Neural progenitor cell (in vitro differentiated cells): ENCODE measurements at regions not wholly inside any gene's neighbourhood (a gene's known extent, or its start where the extent isn't known, plus 50 kb on each side); places are given as distances from the start of the nearest gene placed in this dataset.
"Not testable (repeated sequence)": the region's sequence is repeated elsewhere in the genome, so short reads cannot be mapped to it uniquely, and the experiment has no call there.

ENCODE experiments used
- EZH2 ChIP-seq: fragments of 200-600 bp; sonication (generic); IDR thresholded peaks from 2 replicates; pipeline ENCODE4 v1.6.1; 2017; ENCODE audit warnings: antibody characterized with exemption, mild to moderate bottlenecking, moderate library complexity
- EZH2phosphoT487 ChIP-seq: fragments of 200-600 bp; sonication (generic); IDR thresholded peaks from 2 replicates; pipeline ENCODE4 v1.6.1; 2017; ENCODE audit warnings: antibody characterized with exemption
- TF ChIP-seq, protein P1 (sequence below): fragments of 200-600 bp; sonication (generic); IDR thresholded peaks from 2 replicates; pipeline ENCODE4 v1.5.1; 2017; ENCODE audit warnings: antibody characterized with exemption, mild to moderate bottlenecking

GRCh38 chr1:224551189-224551588, 64.9 kb upstream of the CNIH3 start:
- TF ChIP-seq EZH2, EZH2phosphoT487: not testable (repeated sequence)
- TF ChIP-seq, protein P1, sequence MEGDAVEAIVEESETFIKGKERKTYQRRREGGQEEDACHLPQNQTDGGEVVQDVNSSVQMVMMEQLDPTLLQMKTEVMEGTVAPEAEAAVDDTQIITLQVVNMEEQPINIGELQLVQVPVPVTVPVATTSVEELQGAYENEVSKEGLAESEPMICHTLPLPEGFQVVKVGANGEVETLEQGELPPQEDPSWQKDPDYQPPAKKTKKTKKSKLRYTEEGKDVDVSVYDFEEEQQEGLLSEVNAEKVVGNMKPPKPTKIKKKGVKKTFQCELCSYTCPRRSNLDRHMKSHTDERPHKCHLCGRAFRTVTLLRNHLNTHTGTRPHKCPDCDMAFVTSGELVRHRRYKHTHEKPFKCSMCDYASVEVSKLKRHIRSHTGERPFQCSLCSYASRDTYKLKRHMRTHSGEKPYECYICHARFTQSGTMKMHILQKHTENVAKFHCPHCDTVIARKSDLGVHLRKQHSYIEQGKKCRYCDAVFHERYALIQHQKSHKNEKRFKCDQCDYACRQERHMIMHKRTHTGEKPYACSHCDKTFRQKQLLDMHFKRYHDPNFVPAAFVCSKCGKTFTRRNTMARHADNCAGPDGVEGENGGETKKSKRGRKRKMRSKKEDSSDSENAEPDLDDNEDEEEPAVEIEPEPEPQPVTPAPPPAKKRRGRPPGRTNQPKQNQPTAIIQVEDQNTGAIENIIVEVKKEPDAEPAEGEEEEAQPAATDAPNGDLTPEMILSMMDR, result not testable (repeated sequence)
